SK-N-SH (cell line): ENCODE measurements at regions not wholly inside any gene's neighbourhood (a gene's known extent, or its start where the extent isn't known, plus 50 kb on each side); places are given as distances from the start of the nearest gene placed in this dataset.

ENCODE experiments used
- CTCF ChIA-PET: fragments of 300-600, 350-600 bp; formaldehyde crosslinking; extraction: SDS; loops from one replicate; lab custom pipeline; 2021; lab: Yijun Ruan, JAX
- POLR2A ChIA-PET: fragments of 350-600 bp; sonication (Branson Sonifier 250); formaldehyde crosslinking; extraction: SDS; loops from one replicate; lab custom pipeline; 2020; ENCODE audit warnings: antibody characterized with exemption, inconsistent platforms; lab: Yijun Ruan, JAX
- DNase-seq: peaks from one replicate; pipeline ENCODE4 v3.0.0; 2012
- H2AFZ ChIP-seq: fragments of 200-600 bp; sonication (generic); 2 replicates; pipeline ENCODE4 v1.8.1; 2016; ENCODE audit warnings: antibody characterized with exemption, mild to moderate bottlenecking, low read depth
- H3F3A ChIP-seq: fragments of 200-600 bp; sonication (generic); replicated peaks from 2 replicates; pipeline ENCODE3; 2016; ENCODE audit warnings: antibody characterized with exemption, mild to moderate bottlenecking; ENCODE audit not compliant: insufficient read depth
- H3K27ac ChIP-seq, 2 experiments: fragments of 200-500 bp in 1 of 2; fragments of 200-600 bp in 1 of 2; sonication (Bioruptor generic) in 1 of 2; sonication (generic), shearing (Covaris generic) in 1 of 2; 2 replicates each; pipeline versions ENCODE4 v1.5.1 to v1.6.1; 2014 to 2016; ENCODE audit warnings: low read depth in 2 of 2, inconsistent platforms in 1 of 2, low read length in 1 of 2, mild to moderate bottlenecking in 1 of 2, mixed read lengths in 1 of 2
- H3K27me3 ChIP-seq: fragments of 200-600 bp; sonication (generic), shearing (Covaris generic); 2 replicates; pipeline ENCODE4 v1.6.1; 2016; ENCODE audit warnings: mixed run types; ENCODE audit not compliant: insufficient read depth
- H3K36me3 ChIP-seq, 2 experiments: fragments of 200-500 bp in 1 of 2; fragments of 200-600 bp in 1 of 2; sonication (Bioruptor generic) in 1 of 2; sonication (generic) in 1 of 2; replicated peaks in 1 of 2; 2 replicates each; pipeline versions ENCODE3 to v1.5.1; 2014 to 2016; ENCODE audit warnings: low read length in 1 of 2, mild to moderate bottlenecking in 1 of 2; ENCODE audit not compliant: insufficient read depth in 2 of 2, control insufficient read depth in 1 of 2
- H3K4me1 ChIP-seq, 2 experiments: fragments of 200-500 bp in 1 of 2; fragments of 200-600 bp in 1 of 2; sonication (Bioruptor generic) in 1 of 2; sonication (generic), shearing (Covaris generic) in 1 of 2; 2 replicates each; pipeline versions ENCODE4 v1.5.1 to v1.6.1; 2014 to 2016; ENCODE audit warnings: low read depth in 1 of 2, low read length in 1 of 2, mixed run types in 1 of 2; ENCODE audit not compliant: insufficient read depth in 2 of 2, control insufficient read depth in 1 of 2
- H3K4me2 ChIP-seq: fragments of 200-600 bp; sonication (generic), shearing (Covaris generic); 2 replicates; pipeline ENCODE4 v1.6.1; 2017; ENCODE audit warnings: mixed run types
- H3K4me3 ChIP-seq, 2 experiments: fragments of 200-500 bp in 1 of 2; fragments of 200-600 bp in 1 of 2; sonication (Bioruptor generic) in 1 of 2; sonication (generic), shearing (Covaris generic) in 1 of 2; 2 replicates each; pipeline versions ENCODE4 v1.5.1 to v1.8.1; 2014 to 2016; ENCODE audit warnings: low read depth in 2 of 2, inconsistent platforms in 1 of 2, low read length in 1 of 2, mild to moderate bottlenecking in 1 of 2, mixed read lengths in 1 of 2, moderate library complexity in 1 of 2
- H3K79me2 ChIP-seq: fragments of 200-600 bp; sonication (generic); 2 replicates; pipeline ENCODE4 v1.8.1; 2017; ENCODE audit warnings: mild to moderate bottlenecking; ENCODE audit not compliant: insufficient read depth
- H3K9ac ChIP-seq: fragments of 200-600 bp; sonication (generic); 2 replicates; pipeline ENCODE4 v1.6.1; 2017; ENCODE audit warnings: mixed run types
- H3K9me2 ChIP-seq: fragments of 200-600 bp; sonication (generic); 2 replicates; pipeline ENCODE4 v1.6.1; 2017; ENCODE audit warnings: mixed run types
- H3K9me3 ChIP-seq: fragments of 200-600 bp; sonication (generic); 2 replicates; pipeline ENCODE4 v1.6.1; 2017; ENCODE audit warnings: mixed run types, mild to moderate bottlenecking, moderate library complexity
- H4K20me1 ChIP-seq: fragments of 200-600 bp; sonication (generic); 2 replicates; pipeline ENCODE4 v1.6.1; 2017; ENCODE audit warnings: mild to moderate bottlenecking, mixed run types; ENCODE audit not compliant: insufficient read depth
- EP300 ChIP-seq, 2 experiments: IDR thresholded peaks; 2 replicates each; pipeline versions ENCODE4 v1.4.0 to v1.6.1; 2012; ENCODE audit warnings: borderline replicate concordance in 1 of 2, low read depth in 1 of 2, low read length in 1 of 2
- EZH2phosphoT487 ChIP-seq: fragments of 200-600 bp; sonication (generic); IDR thresholded peaks from 2 replicates; pipeline ENCODE4 v1.6.1; 2017; ENCODE audit warnings: low read depth, mixed run types, mild to moderate bottlenecking, antibody characterized with exemption, moderate library complexity, borderline replicate concordance
- IRF3 ChIP-seq: fragments of 150-350 bp; IDR thresholded peaks from 2 replicates; pipeline ENCODE4 v1.6.1; 2016; ENCODE audit warnings: mild to moderate bottlenecking, low read depth, low read length
- REST ChIP-seq: IDR thresholded peaks from 2 replicates; pipeline ENCODE4 v1.6.1; 2012; ENCODE audit warnings: mild to moderate bottlenecking, low read depth, low read length, moderate library complexity
- SIN3A ChIP-seq: IDR thresholded peaks from 2 replicates; pipeline ENCODE4 v1.6.1; 2012; ENCODE audit warnings: low read depth, mild to moderate bottlenecking, low read length, moderate library complexity, borderline replicate concordance
- TCF12 ChIP-seq: IDR thresholded peaks from 2 replicates; pipeline ENCODE4 v1.4.0; 2012
- USF1 ChIP-seq: IDR thresholded peaks from 2 replicates; pipeline ENCODE4 v1.4.0; 2012; ENCODE audit warnings: low read depth, borderline replicate concordance
- WGBS: methylation state at CpG from one replicate; pipeline ENCODE4 v1.1.6; 2017; ENCODE audit warnings: low lambda C conversion rate; 5-methylcytosine and 5-hydroxymethylcytosine counted together

GRCh38 chr17:14736631-14737030, 435.8 kb downstream of the HS3ST3B1 start:
- CTCF ChIA-PET: no interaction called here
- WGBS: 18% methylated on average over 6 of the region's 6 CpGs
- H3K9ac ChIP-seq: no peak overlapping the region

GRCh38 chr17:14733376-14733775, 432.5 kb downstream of the HS3ST3B1 start:
- no peaks in the 10 kb centered on the region for H3K36me3 ChIP-seq
- TF ChIP-seq IRF3 (no peak), EZH2phosphoT487 (no peak)
- 13% methylated on average over 2 of the region's 2 CpGs for WGBS

More at GRCh38 chr17:14736631-14737030, 435.8 kb downstream of the HS3ST3B1 start:
- Histone ChIP-seq H3K9me3 (no peaks in the 10 kb centered on the region), H4K20me1 (no peaks in the 10 kb centered on the region), H3K27me3 (peaks cover 6% of the 10 kb centered on the region; the same call in 1 of the 2 replicates), H3K27ac (no peak overlapping the region), H3F3A (no peaks in the 10 kb centered on the region), H3K9me2 (no peaks in the 10 kb centered on the region), H3K4me2 (no peak overlapping the region), H2AFZ (no peak overlapping the region), H3K4me1 (no peaks in the 10 kb centered on the region), H3K36me3 (no peaks in the 10 kb centered on the region), H3K4me3 (no peak overlapping the region), H3K79me2 (no peaks in the 10 kb centered on the region)
- TF ChIP-seq REST: no peak
- TF ChIP-seq TCF12: no peak
- TF ChIP-seq SIN3A: no peak
- no peak for TF ChIP-seq USF1
- TF ChIP-seq EP300 (IDR thresholded peaks at IDR 0.05; ENCODE audit: borderline replicate concordance in 1 of 2, low read depth in 1 of 2, low read length in 1 of 2): no peak
- TF ChIP-seq EZH2phosphoT487: no peak
- DNase-seq: no peak
- POLR2A ChIA-PET: no interaction called here

More at GRCh38 chr17:14733376-14733775, 432.5 kb downstream of the HS3ST3B1 start:
- DNase-seq: no peak
- no peaks in the 10 kb centered on the region for H3K4me1 ChIP-seq
- ChIA-PET CTCF (no interaction called here), POLR2A (no interaction called here)
- H3F3A ChIP-seq: no peaks in the 10 kb centered on the region
- no peak overlapping the region for H3K9ac ChIP-seq
- H3K27me3 ChIP-seq: no peaks in the 10 kb centered on the region; the same call in 1 of the 2 replicates
- H3K4me2 ChIP-seq: no peak overlapping the region
- H4K20me1 ChIP-seq: no peaks in the 10 kb centered on the region
- H3K79me2 ChIP-seq: no peaks in the 10 kb centered on the region
- no peak overlapping the region for H2AFZ ChIP-seq
- no peak overlapping the region for H3K4me3 ChIP-seq
- H3K9me3 ChIP-seq: no peaks in the 10 kb centered on the region
- H3K27ac ChIP-seq: no peak overlapping the region
- H3K9me2 ChIP-seq: no peaks in the 10 kb centered on the region
